SK-N-SH (cell line): ENCODE measurements at regions not wholly inside any gene's neighbourhood (a gene's known extent, or its start where the extent isn't known, plus 50 kb on each side); places are given as distances from the start of the nearest gene placed in this dataset.

Source experiments
- CTCF ChIA-PET: fragments of 300-600, 350-600 bp; formaldehyde crosslinking; extraction: SDS; loops from one replicate; lab custom pipeline; 2021; lab: Yijun Ruan, JAX
- POLR2A ChIA-PET: fragments of 350-600 bp; sonication (Branson Sonifier 250); formaldehyde crosslinking; extraction: SDS; loops from one replicate; lab custom pipeline; 2020; ENCODE audit warnings: antibody characterized with exemption, inconsistent platforms; lab: Yijun Ruan, JAX
- DNase-seq: peaks from one replicate; pipeline ENCODE4 v3.0.0; 2012
- H2AFZ ChIP-seq: fragments of 200-600 bp; sonication (generic); 2 replicates; pipeline ENCODE4 v1.8.1; 2016; ENCODE audit warnings: antibody characterized with exemption, mild to moderate bottlenecking, low read depth
- H3F3A ChIP-seq: fragments of 200-600 bp; sonication (generic); replicated peaks from 2 replicates; pipeline ENCODE3; 2016; ENCODE audit warnings: antibody characterized with exemption, mild to moderate bottlenecking; ENCODE audit not compliant: insufficient read depth
- H3K27ac ChIP-seq, 2 experiments: fragments of 200-500 bp in 1 of 2; fragments of 200-600 bp in 1 of 2; sonication (Bioruptor generic) in 1 of 2; sonication (generic), shearing (Covaris generic) in 1 of 2; 2 replicates each; pipeline versions ENCODE4 v1.5.1 to v1.6.1; 2014 to 2016; ENCODE audit warnings: low read depth in 2 of 2, inconsistent platforms in 1 of 2, low read length in 1 of 2, mild to moderate bottlenecking in 1 of 2, mixed read lengths in 1 of 2
- H3K27me3 ChIP-seq: fragments of 200-600 bp; sonication (generic), shearing (Covaris generic); 2 replicates; pipeline ENCODE4 v1.6.1; 2016; ENCODE audit warnings: mixed run types; ENCODE audit not compliant: insufficient read depth
- H3K36me3 ChIP-seq, 2 experiments: fragments of 200-500 bp in 1 of 2; fragments of 200-600 bp in 1 of 2; sonication (Bioruptor generic) in 1 of 2; sonication (generic) in 1 of 2; replicated peaks in 1 of 2; 2 replicates each; pipeline versions ENCODE3 to v1.5.1; 2014 to 2016; ENCODE audit warnings: low read length in 1 of 2, mild to moderate bottlenecking in 1 of 2; ENCODE audit not compliant: insufficient read depth in 2 of 2, control insufficient read depth in 1 of 2
- H3K4me1 ChIP-seq, 2 experiments: fragments of 200-500 bp in 1 of 2; fragments of 200-600 bp in 1 of 2; sonication (Bioruptor generic) in 1 of 2; sonication (generic), shearing (Covaris generic) in 1 of 2; 2 replicates each; pipeline versions ENCODE4 v1.5.1 to v1.6.1; 2014 to 2016; ENCODE audit warnings: low read depth in 1 of 2, low read length in 1 of 2, mixed run types in 1 of 2; ENCODE audit not compliant: insufficient read depth in 2 of 2, control insufficient read depth in 1 of 2
- H3K4me2 ChIP-seq: fragments of 200-600 bp; sonication (generic), shearing (Covaris generic); 2 replicates; pipeline ENCODE4 v1.6.1; 2017; ENCODE audit warnings: mixed run types
- H3K4me3 ChIP-seq, 2 experiments: fragments of 200-500 bp in 1 of 2; fragments of 200-600 bp in 1 of 2; sonication (Bioruptor generic) in 1 of 2; sonication (generic), shearing (Covaris generic) in 1 of 2; 2 replicates each; pipeline versions ENCODE4 v1.5.1 to v1.8.1; 2014 to 2016; ENCODE audit warnings: low read depth in 2 of 2, inconsistent platforms in 1 of 2, low read length in 1 of 2, mild to moderate bottlenecking in 1 of 2, mixed read lengths in 1 of 2, moderate library complexity in 1 of 2
- H3K79me2 ChIP-seq: fragments of 200-600 bp; sonication (generic); 2 replicates; pipeline ENCODE4 v1.8.1; 2017; ENCODE audit warnings: mild to moderate bottlenecking; ENCODE audit not compliant: insufficient read depth
- H3K9ac ChIP-seq: fragments of 200-600 bp; sonication (generic); 2 replicates; pipeline ENCODE4 v1.6.1; 2017; ENCODE audit warnings: mixed run types
- H3K9me2 ChIP-seq: fragments of 200-600 bp; sonication (generic); 2 replicates; pipeline ENCODE4 v1.6.1; 2017; ENCODE audit warnings: mixed run types
- H3K9me3 ChIP-seq: fragments of 200-600 bp; sonication (generic); 2 replicates; pipeline ENCODE4 v1.6.1; 2017; ENCODE audit warnings: mixed run types, mild to moderate bottlenecking, moderate library complexity
- H4K20me1 ChIP-seq: fragments of 200-600 bp; sonication (generic); 2 replicates; pipeline ENCODE4 v1.6.1; 2017; ENCODE audit warnings: mild to moderate bottlenecking, mixed run types; ENCODE audit not compliant: insufficient read depth
- CHD2 ChIP-seq: fragments of 150-350 bp; IDR thresholded peaks from 2 replicates; pipeline ENCODE4 v1.6.1; 2018; ENCODE audit warnings: low read length; ENCODE audit not compliant: partially characterized antibody
- ELF1 ChIP-seq: IDR thresholded peaks from 2 replicates; pipeline ENCODE4 v1.4.0; 2012
- EP300 ChIP-seq, 2 experiments: IDR thresholded peaks; 2 replicates each; pipeline versions ENCODE4 v1.4.0 to v1.6.1; 2012; ENCODE audit warnings: borderline replicate concordance in 1 of 2, low read depth in 1 of 2, low read length in 1 of 2
- EZH2phosphoT487 ChIP-seq: fragments of 200-600 bp; sonication (generic); IDR thresholded peaks from 2 replicates; pipeline ENCODE4 v1.6.1; 2017; ENCODE audit warnings: low read depth, mixed run types, mild to moderate bottlenecking, antibody characterized with exemption, moderate library complexity, borderline replicate concordance
- FOSL2 ChIP-seq: IDR thresholded peaks from 2 replicates; pipeline ENCODE4 v1.4.0; 2012; ENCODE audit warnings: low read depth, mild to moderate bottlenecking, moderate library complexity, borderline replicate concordance
- RFX5 ChIP-seq: IDR thresholded peaks from 2 replicates; pipeline ENCODE4 v1.6.1; 2012; ENCODE audit warnings: mild to moderate bottlenecking, improper control_type of control experiment, low read length
- TEAD4 ChIP-seq: IDR thresholded peaks from 2 replicates; pipeline ENCODE4 v1.4.0; 2012; ENCODE audit warnings: mild to moderate bottlenecking, borderline replicate concordance; ENCODE audit not compliant: insufficient read depth
- WGBS: methylation state at CpG from one replicate; pipeline ENCODE4 v1.1.6; 2017; ENCODE audit warnings: low lambda C conversion rate; 5-methylcytosine and 5-hydroxymethylcytosine counted together
- TF ChIP-seq, protein P1 (sequence below): IDR thresholded peaks from 2 replicates; pipeline ENCODE4 v1.4.0; 2012; ENCODE audit warnings: low read depth
- TF ChIP-seq, protein P2 (sequence below): IDR thresholded peaks from 2 replicates; pipeline ENCODE4 v1.6.1; 2012; ENCODE audit warnings: mild to moderate bottlenecking, low read depth, low read length, moderate library complexity

- no peaks in the 10 kb centered on the region for H3K79me2 ChIP-seq
- H3K9me3 ChIP-seq, result no peaks in the 10 kb centered on the region
- H3F3A ChIP-seq, result no peaks in the 10 kb centered on the region
- H3K9me2 ChIP-seq, result no peaks in the 10 kb centered on the region
- CTCF ChIA-PET, result interaction anchor here (0.6 to 1.8 kb wide), 5 partner anchors 11 to 261 kb away, joined by 3 to 8 read pairs (median 4); no protein-coding TSS in a partner anchor
- peaks cover 0 to 2% of the 10 kb centered on the region in 2 experiments; a peak in 1 of 4 replicates for H3K4me1 ChIP-seq
- H3K4me3 ChIP-seq, result no peak overlapping the region
- DNase-seq, result no peak
- POLR2A ChIA-PET, result no interaction called here
- 29% methylated on average over 7 of the region's 7 CpGs for WGBS
- no peaks in the 10 kb centered on the region for H3K36me3 ChIP-seq
- no peak overlapping the region for H3K4me2 ChIP-seq
- TF ChIP-seq CHD2 (peak; percentile 23), EP300 (IDR thresholded peaks at IDR 0.05; ENCODE audit: borderline replicate concordance in 1 of 2, low read depth in 1 of 2, low read length in 1 of 2) (0 out of 4 replicates have a peak, but pooled peaks of 1 of the 2 experiments have one; percentile 41), TEAD4 (no peak)
- no peak overlapping the region for H3K27ac ChIP-seq
- H3K9ac ChIP-seq, result no peak overlapping the region
- no peaks in the 10 kb centered on the region for H4K20me1 ChIP-seq
- H2AFZ ChIP-seq, result no peak overlapping the region
- H3K27me3 ChIP-seq, result no peaks in the 10 kb centered on the region
Observed at GRCh38 chr9:32839013-32839885, 55.9 kb downstream of the TMEM215 start.

GRCh38 chr9:32841314-32841713 lies 58.0 kb downstream of the TMEM215 start:
- Histone ChIP-seq H3K79me2 (no peaks in the 10 kb centered on the region), H3K9me2 (no peaks in the 10 kb centered on the region), H3K9me3 (no peaks in the 10 kb centered on the region), H3K4me1 (peaks cover 0 to 2% of the 10 kb centered on the region in 2 experiments; a peak in 1 of 4 replicates), H3K36me3 (no peaks in the 10 kb centered on the region), H3F3A (no peaks in the 10 kb centered on the region), H3K27me3 (no peaks in the 10 kb centered on the region), H3K4me2 (no peak overlapping the region), H3K4me3 (no peak overlapping the region), H3K27ac (no peak overlapping the region), H3K9ac (no peak overlapping the region), H4K20me1 (no peaks in the 10 kb centered on the region), H2AFZ (no peak overlapping the region)
- ChIA-PET CTCF (no interaction called here), POLR2A (no interaction called here)
- no peak for DNase-seq
- WGBS, result 77% methylated on average over 2 of the region's 2 CpGs
- TF ChIP-seq, protein P1, sequence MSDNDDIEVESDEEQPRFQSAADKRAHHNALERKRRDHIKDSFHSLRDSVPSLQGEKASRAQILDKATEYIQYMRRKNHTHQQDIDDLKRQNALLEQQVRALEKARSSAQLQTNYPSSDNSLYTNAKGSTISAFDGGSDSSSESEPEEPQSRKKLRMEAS, result no peak
- TF ChIP-seq, protein P2, sequence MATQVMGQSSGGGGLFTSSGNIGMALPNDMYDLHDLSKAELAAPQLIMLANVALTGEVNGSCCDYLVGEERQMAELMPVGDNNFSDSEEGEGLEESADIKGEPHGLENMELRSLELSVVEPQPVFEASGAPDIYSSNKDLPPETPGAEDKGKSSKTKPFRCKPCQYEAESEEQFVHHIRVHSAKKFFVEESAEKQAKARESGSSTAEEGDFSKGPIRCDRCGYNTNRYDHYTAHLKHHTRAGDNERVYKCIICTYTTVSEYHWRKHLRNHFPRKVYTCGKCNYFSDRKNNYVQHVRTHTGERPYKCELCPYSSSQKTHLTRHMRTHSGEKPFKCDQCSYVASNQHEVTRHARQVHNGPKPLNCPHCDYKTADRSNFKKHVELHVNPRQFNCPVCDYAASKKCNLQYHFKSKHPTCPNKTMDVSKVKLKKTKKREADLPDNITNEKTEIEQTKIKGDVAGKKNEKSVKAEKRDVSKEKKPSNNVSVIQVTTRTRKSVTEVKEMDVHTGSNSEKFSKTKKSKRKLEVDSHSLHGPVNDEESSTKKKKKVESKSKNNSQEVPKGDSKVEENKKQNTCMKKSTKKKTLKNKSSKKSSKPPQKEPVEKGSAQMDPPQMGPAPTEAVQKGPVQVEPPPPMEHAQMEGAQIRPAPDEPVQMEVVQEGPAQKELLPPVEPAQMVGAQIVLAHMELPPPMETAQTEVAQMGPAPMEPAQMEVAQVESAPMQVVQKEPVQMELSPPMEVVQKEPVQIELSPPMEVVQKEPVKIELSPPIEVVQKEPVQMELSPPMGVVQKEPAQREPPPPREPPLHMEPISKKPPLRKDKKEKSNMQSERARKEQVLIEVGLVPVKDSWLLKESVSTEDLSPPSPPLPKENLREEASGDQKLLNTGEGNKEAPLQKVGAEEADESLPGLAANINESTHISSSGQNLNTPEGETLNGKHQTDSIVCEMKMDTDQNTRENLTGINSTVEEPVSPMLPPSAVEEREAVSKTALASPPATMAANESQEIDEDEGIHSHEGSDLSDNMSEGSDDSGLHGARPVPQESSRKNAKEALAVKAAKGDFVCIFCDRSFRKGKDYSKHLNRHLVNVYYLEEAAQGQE, result no peak
- no peak for TF ChIP-seq EZH2phosphoT487
- TF ChIP-seq RFX5, result no peak
- no peak for TF ChIP-seq FOSL2
- TF ChIP-seq ELF1, result no peak
